SU-DHL-6 (cell line): ENCODE measurements at regions not wholly inside any gene's neighbourhood (a gene's known extent, or its start where the extent isn't known, plus 50 kb on each side); places are given as distances from the start of the nearest gene placed in this dataset.

Experiments
- CTCF ChIP-seq: fragments of 200-600 bp; sonication (generic); IDR thresholded peaks from one replicate; pipeline ENCODE4 v1.5.1; 2017; ENCODE audit warnings: antibody characterized with exemption, mild to moderate bottlenecking, low read length, moderate library complexity; ENCODE audit not compliant: insufficient read depth, poor library complexity, severe bottlenecking
- EZH2phosphoT487 ChIP-seq: fragments of 200-600 bp; sonication (generic), shearing (Covaris generic); conservative IDR thresholded peaks from 2 replicates; pipeline ENCODE4 v1.6.1; 2018; ENCODE audit warnings: mild to moderate bottlenecking, antibody characterized with exemption, low read length, moderate library complexity, mixed read lengths

GRCh38 chr4:59374416-59374815, 1825.7 kb upstream of the ADGRL3 start:
- TF ChIP-seq CTCF (no peak), EZH2phosphoT487 (no peak)
